Muscle layer of colon (tissue), 2 donors: ENCODE measurements at regions not wholly inside any gene's neighbourhood (a gene's known extent, or its start where the extent isn't known, plus 50 kb on each side); places are given as distances from the start of the nearest gene placed in this dataset.

Source experiments
- H3K27ac ChIP-seq: one replicate; pipeline ENCODE4 v1.7.0; 2013; ENCODE audit warnings: low read depth, mild to moderate bottlenecking, low read length, moderate library complexity
- H3K27me3 ChIP-seq, 2 donors: one replicate each; pipeline ENCODE4 v1.7.0; 2013; ENCODE audit warnings: low read length in 2 of 2, mild to moderate bottlenecking in 2 of 2; ENCODE audit not compliant: insufficient read depth in 2 of 2, control insufficient read depth in 1 of 2
- H3K36me3 ChIP-seq: one replicate; pipeline ENCODE4 v1.7.0; 2013; ENCODE audit warnings: mild to moderate bottlenecking, low read length; ENCODE audit not compliant: insufficient read depth
- H3K4me1 ChIP-seq: one replicate; pipeline ENCODE4 v1.7.0; 2013; ENCODE audit warnings: mild to moderate bottlenecking, low read length; ENCODE audit not compliant: insufficient read depth
- H3K4me3 ChIP-seq, 2 donors: one replicate each; pipeline ENCODE4 v1.7.0; 2013; ENCODE audit warnings: low read length in 2 of 2, low read depth in 1 of 2, mild to moderate bottlenecking in 1 of 2, moderate library complexity in 1 of 2
- H3K9ac ChIP-seq: one replicate; pipeline ENCODE4 v1.7.0; 2013; ENCODE audit warnings: low read length
- H3K9me3 ChIP-seq: one replicate; pipeline ENCODE4 v1.7.0; 2013; ENCODE audit warnings: mild to moderate bottlenecking, low read length
- donor health status: abdominal sarcoma.
- donor health status: Adenocarcinoma of cecum.

DNA sequence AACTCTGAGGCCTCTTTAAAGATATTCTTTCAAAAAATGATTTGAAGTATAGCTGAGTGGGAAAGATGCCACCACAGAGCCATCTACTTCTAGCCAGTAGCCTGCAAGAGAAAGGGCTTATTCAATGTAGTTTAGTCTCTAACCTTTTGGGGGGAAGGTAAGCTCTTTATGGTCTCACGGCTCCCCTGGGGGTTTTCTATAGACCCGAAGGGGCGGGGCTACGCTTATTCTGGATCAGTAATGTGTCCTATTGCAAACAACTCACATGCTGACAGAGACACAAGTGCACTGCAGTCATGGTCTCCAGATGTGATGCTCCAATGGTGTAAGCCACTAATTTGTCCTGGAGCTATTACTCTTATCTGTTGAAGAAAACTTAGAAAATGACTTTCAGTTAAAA lies 53.4 kb upstream of the RPS23 start:
- H3K4me3 ChIP-seq = no peak overlapping the region
- H3K9ac ChIP-seq = no peak overlapping the region
- H3K27ac ChIP-seq = no peak overlapping the region
- H3K4me1 ChIP-seq = peaks cover 17% of the 10 kb centered on the region
- no peaks in the 10 kb centered on the region for H3K36me3 ChIP-seq
- H3K27me3 ChIP-seq = no peaks in the 10 kb centered on the region
- H3K9me3 ChIP-seq = no peaks in the 10 kb centered on the region

- Histone ChIP-seq H3K4me1 (peaks cover 15% of the 10 kb centered on the region), H3K9me3 (no peaks in the 10 kb centered on the region), H3K36me3 (no peaks in the 10 kb centered on the region), H3K4me3 (no peak overlapping the region), H3K27me3 (no peaks in the 10 kb centered on the region), H3K27ac (no peak overlapping the region), H3K9ac (no peak overlapping the region)
Measured at GRCh38 chr5:82330530-82331270, 52.5 kb upstream of the RPS23 start.

DNA sequence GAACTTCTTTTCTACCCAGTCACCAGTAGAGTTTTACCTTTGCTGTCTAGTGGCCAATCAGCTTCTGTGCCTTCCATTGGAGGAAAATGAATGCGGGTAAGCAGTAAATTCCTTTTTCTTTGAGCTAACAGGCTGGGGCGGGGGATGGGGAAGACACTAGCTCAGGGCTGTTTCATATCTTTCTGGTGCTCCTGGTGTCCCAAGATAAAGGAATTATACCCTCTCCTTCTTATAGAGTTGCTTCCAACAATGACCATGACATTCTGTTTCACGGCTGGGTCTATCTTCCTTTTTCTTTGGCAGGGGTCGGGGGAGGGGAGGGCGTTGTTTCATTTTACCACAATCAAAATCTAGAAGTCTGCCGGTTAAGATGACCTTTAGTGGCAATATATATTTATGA lies 51.2 kb upstream of the RPS23 start:
- H3K27me3 ChIP-seq = no peaks in the 10 kb centered on the region
- H3K9ac ChIP-seq = no peak overlapping the region
- H3K9me3 ChIP-seq = no peaks in the 10 kb centered on the region
- H3K27ac ChIP-seq = no peak overlapping the region
- H3K36me3 ChIP-seq = no peaks in the 10 kb centered on the region
- no peak overlapping the region for H3K4me3 ChIP-seq
- peaks cover 6% of the 10 kb centered on the region for H3K4me1 ChIP-seq
